ENCODE measurements at regions not wholly inside any gene's neighbourhood (a gene's known extent, or its start where the extent isn't known, plus 50 kb on each side); places are given as distances from the start of the nearest gene placed in this dataset.

DNA sequence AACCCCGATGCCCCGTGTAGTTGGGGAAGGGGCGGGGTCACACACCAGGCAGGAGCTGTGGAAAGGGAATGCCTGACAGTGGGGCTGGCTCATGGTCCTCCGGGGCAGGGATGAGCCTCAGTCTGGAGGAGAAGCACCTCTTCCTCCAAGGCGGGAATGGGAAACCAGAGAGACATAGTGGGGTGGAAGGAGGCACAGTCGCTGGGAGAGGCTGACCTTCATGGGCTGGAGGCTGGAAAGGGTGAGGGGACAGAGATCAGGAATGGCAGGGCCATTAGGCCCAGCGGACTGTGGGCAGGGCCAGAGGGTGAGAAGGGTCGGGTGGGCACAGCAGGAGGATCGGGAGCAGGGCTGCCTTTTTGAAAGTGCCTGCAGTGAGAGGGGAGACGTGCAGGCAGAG, 65.8 kb upstream of the LINGO1 start:
- DNase-seq (no peak), ATAC-seq (replicated peaks in 1 of 4) (no peak)
- H3K36me3 ChIP-seq (ENCODE audit: control insufficient read depth in 2 of 2, extremely low read depth in 1 of 2, insufficient read depth in 1 of 2, low read length in 1 of 2), result no peaks in the 10 kb centered on the region
- no peak overlapping the region for H3K4me3 ChIP-seq (ENCODE audit: control insufficient read depth in 1 of 2, extremely low read depth in 1 of 2, low read length in 1 of 2)
- 62% methylated on average over 10 of the region's 10 CpGs for WGBS (ENCODE audit: insufficient coverage)
- Mint-ChIP-seq H3K9me3 (peaks cover 0 to 5% (median 0%) of the 10 kb centered on the region in 3 donors), H3K27ac (no peak overlapping the region), H3K27me3 (peaks cover 16 to 23% of the 10 kb centered on the region in 2 donors), H3K4me3 (no peak overlapping the region), H3K36me3 (no peaks in the 10 kb centered on the region), H3K4me1 (no peaks in the 10 kb centered on the region)
- ChIA-PET POLR2A (no interaction called here), CTCF (no interaction called here)
- H3K4me1 ChIP-seq (ENCODE audit: control insufficient read depth in 1 of 2, extremely low read depth in 1 of 2, insufficient read depth in 2 of 2, low read length in 2 of 2), result no peaks in the 10 kb centered on the region
- H3K27ac ChIP-seq (ENCODE audit: low read length), result no peak overlapping the region
- no peaks in the 10 kb centered on the region for H3K9me3 ChIP-seq
- H3K27me3 ChIP-seq (replicated peaks in 1 of 2; ENCODE audit: control insufficient read depth in 2 of 2, extremely low read depth in 1 of 2, insufficient read depth in 2 of 2, low read length in 1 of 2), result peaks cover 0 to 66% of the 10 kb centered on the region in 2 experiments

DNA sequence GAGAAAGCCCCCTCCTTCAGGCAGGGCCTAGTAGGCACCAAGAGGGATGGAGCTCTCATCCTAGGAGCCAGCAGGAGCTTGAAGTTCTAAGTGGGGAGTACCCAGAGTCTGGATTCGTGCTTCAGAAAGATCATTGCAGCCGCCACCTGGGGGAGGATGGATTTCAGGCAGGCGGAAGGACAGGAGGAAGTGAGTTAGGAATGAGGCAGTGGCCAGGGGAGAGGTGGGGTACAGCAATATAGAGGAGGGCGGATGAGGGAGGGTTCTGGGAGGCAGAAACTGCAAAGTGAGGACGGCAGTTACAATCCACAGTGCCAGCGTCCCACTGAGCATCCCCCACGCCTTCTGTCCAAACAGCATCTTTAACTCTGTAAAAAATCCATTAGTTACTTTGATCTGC, 65.2 kb upstream of the LINGO1 start:
- Histone ChIP-seq H3K9me3 (no peaks in the 10 kb centered on the region), H3K27me3 (replicated peaks in 1 of 2; ENCODE audit: control insufficient read depth in 2 of 2, extremely low read depth in 1 of 2, insufficient read depth in 2 of 2, low read length in 1 of 2) (peaks cover 0 to 68% of the 10 kb centered on the region in 2 experiments), H3K4me3 (ENCODE audit: control insufficient read depth in 1 of 2, extremely low read depth in 1 of 2, low read length in 1 of 2) (no peak overlapping the region), H3K36me3 (ENCODE audit: control insufficient read depth in 2 of 2, extremely low read depth in 1 of 2, insufficient read depth in 1 of 2, low read length in 1 of 2) (no peaks in the 10 kb centered on the region), H3K27ac (ENCODE audit: low read length) (no peak overlapping the region), H3K4me1 (ENCODE audit: control insufficient read depth in 1 of 2, extremely low read depth in 1 of 2, insufficient read depth in 2 of 2, low read length in 2 of 2) (no peaks in the 10 kb centered on the region)
- Mint-ChIP-seq H3K27ac (no peak overlapping the region), H3K27me3 (peaks cover 22 to 29% of the 10 kb centered on the region in 2 donors), H3K36me3 (no peaks in the 10 kb centered on the region), H3K4me3 (no peak overlapping the region), H3K4me1 (no peaks in the 10 kb centered on the region), H3K9me3 (peaks cover 0 to 5% (median 0%) of the 10 kb centered on the region in 3 donors)
- 33% methylated on average over 3 of the region's 7 CpGs for whole genome bisulfite sequencing (ENCODE audit: insufficient coverage)
- ATAC-seq (replicated peaks in 1 of 4) (no peak), DNase-seq (no peak)
- CTCF ChIA-PET, result no interaction called here
- POLR2A ChIA-PET, result no interaction called here

DNA sequence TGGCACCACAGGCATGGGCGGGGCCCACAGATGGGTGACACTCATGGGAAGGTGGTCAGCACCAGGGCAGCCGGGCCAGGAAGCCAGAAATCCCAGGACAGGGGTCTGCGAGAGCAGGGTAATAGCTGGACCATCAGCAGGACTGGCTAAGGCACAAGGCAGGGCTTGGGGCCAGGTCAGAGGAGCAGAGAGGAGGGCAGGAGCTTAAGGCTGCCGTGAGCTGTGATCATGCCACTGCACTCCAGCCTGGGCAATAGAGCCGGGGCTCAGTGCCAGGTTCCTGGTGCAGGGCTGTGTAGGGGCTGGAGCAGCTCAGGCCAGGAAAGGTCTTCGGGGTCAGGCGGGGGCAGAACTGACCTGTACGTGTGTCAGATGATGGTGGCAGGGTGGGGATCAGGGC, 64.2 kb upstream of the LINGO1 start:
- Mint-ChIP-seq H3K27ac (no peak overlapping the region), H3K27me3 (peaks cover 30 to 37% of the 10 kb centered on the region in 2 donors), H3K4me3 (no peak overlapping the region), H3K9me3 (peaks cover 0 to 5% (median 0%) of the 10 kb centered on the region in 3 donors), H3K4me1 (no peaks in the 10 kb centered on the region), H3K36me3 (no peaks in the 10 kb centered on the region)
- DNase-seq (no peak), ATAC-seq (replicated peaks in 1 of 4) (no peak)
- ChIA-PET CTCF (no interaction called here), POLR2A (no interaction called here)
- 83% methylated on average over 8 of the region's 8 CpGs for WGBS (ENCODE audit: insufficient coverage)
- no peaks in the 10 kb centered on the region for H3K9me3 ChIP-seq
- no peak overlapping the region for H3K27ac ChIP-seq (ENCODE audit: low read length)
- no peaks in the 10 kb centered on the region for H3K36me3 ChIP-seq (ENCODE audit: control insufficient read depth in 2 of 2, extremely low read depth in 1 of 2, insufficient read depth in 1 of 2, low read length in 1 of 2)
- no peaks in the 10 kb centered on the region for H3K4me1 ChIP-seq (ENCODE audit: control insufficient read depth in 1 of 2, extremely low read depth in 1 of 2, insufficient read depth in 2 of 2, low read length in 2 of 2)
- H3K4me3 ChIP-seq (ENCODE audit: control insufficient read depth in 1 of 2, extremely low read depth in 1 of 2, low read length in 1 of 2), result no peak overlapping the region
- H3K27me3 ChIP-seq (replicated peaks in 1 of 2; ENCODE audit: control insufficient read depth in 2 of 2, extremely low read depth in 1 of 2, insufficient read depth in 2 of 2, low read length in 1 of 2), result peaks cover 0 to 65% of the 10 kb centered on the region in 2 experiments

DNA sequence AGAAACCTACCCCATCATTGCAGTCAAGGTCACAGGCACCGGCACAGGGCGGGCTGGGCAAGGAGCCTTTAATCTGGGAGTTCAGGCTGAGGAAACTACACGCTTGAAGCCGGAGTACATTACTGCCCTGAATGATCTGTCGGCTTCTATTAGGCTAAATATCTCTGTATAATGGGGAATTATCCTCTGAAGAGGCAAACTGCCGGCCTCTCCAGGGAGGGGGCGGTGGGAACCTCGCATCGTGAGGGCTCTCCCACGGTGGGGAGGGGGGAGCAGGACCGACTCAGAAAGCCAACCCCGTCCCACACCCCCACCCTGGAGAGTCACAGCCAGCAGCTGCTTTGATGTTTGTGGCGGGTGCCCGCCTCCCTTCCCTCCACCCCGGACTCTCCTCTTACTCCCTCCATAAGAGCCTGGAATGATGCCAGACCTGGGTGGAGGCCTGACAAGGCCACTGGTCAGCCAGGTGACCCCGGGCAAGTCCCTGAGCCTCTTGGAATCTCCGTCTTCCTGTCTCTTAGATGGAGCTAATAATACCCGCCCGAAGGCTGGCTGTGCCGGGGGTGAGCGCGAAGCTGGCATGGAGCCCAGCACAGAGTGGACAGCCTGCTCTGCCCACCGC, 63.4 kb upstream of the LINGO1 start:
- no peaks in the 10 kb centered on the region for H3K4me1 Mint-ChIP-seq
- Histone ChIP-seq H3K4me1 (ENCODE audit: control insufficient read depth in 1 of 2, extremely low read depth in 1 of 2, insufficient read depth in 2 of 2, low read length in 2 of 2) (no peaks in the 10 kb centered on the region), H3K9me3 (no peaks in the 10 kb centered on the region), H3K27me3 (replicated peaks in 1 of 2; ENCODE audit: control insufficient read depth in 2 of 2, extremely low read depth in 1 of 2, insufficient read depth in 2 of 2, low read length in 1 of 2) (peaks cover 0 to 71% of the 10 kb centered on the region in 2 experiments), H3K4me3 (ENCODE audit: control insufficient read depth in 1 of 2, extremely low read depth in 1 of 2, low read length in 1 of 2) (no peak overlapping the region), H3K27ac (ENCODE audit: low read length) (no peak overlapping the region), H3K36me3 (ENCODE audit: control insufficient read depth in 2 of 2, extremely low read depth in 1 of 2, insufficient read depth in 1 of 2, low read length in 1 of 2) (no peaks in the 10 kb centered on the region)
- H3K27me3 Mint-ChIP-seq, result peaks cover 36 to 44% of the 10 kb centered on the region in 2 donors
- peaks cover 0 to 5% (median 0%) of the 10 kb centered on the region in 3 donors for H3K9me3 Mint-ChIP-seq
- ATAC-seq (replicated peaks in 1 of 4) (no peak), DNase-seq (no peak)
- ChIA-PET CTCF (no interaction called here), POLR2A (no interaction called here)
- no peak overlapping the region for H3K27ac Mint-ChIP-seq
- no peaks in the 10 kb centered on the region for H3K36me3 Mint-ChIP-seq
- no peak overlapping the region for H3K4me3 Mint-ChIP-seq
- 75% methylated on average over 4 of the region's 23 CpGs for WGBS (ENCODE audit: insufficient coverage)

DNA sequence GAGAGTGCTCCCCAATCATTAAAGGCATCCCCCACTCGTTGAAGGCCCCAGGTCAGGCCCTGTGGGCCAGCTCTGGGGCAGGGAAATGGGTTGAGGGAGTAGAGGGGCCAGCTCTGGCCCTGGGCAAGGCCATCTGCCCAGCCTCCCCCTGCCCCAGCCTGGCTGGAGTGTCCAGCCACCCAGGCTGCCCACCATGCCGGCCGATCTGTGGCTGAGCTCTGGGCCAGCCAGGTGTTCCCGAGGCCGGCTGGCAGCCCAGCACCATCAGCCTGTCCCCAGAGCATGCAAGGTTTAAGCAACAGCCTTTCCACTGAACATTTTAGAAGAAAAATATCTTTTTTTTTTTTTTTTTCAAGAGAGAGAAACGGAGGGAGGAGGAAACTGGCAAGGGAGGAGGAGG, 62.8 kb upstream of the LINGO1 start:
- no peaks in the 10 kb centered on the region for H3K4me1 ChIP-seq (ENCODE audit: control insufficient read depth in 1 of 2, extremely low read depth in 1 of 2, insufficient read depth in 2 of 2, low read length in 2 of 2)
- no peak for DNase-seq
- no peaks in the 10 kb centered on the region for H3K36me3 ChIP-seq (ENCODE audit: control insufficient read depth in 2 of 2, extremely low read depth in 1 of 2, insufficient read depth in 1 of 2, low read length in 1 of 2)
- no peaks in the 10 kb centered on the region for H3K9me3 ChIP-seq
- Mint-ChIP-seq H3K27me3 (peaks cover 40 to 47% of the 10 kb centered on the region in 2 donors), H3K27ac (no peak overlapping the region), H3K36me3 (no peaks in the 10 kb centered on the region), H3K9me3 (peaks cover 0 to 5% (median 0%) of the 10 kb centered on the region in 3 donors), H3K4me3 (no peak overlapping the region), H3K4me1 (no peaks in the 10 kb centered on the region)
- no peak for ATAC-seq (replicated peaks in 1 of 4)
- CTCF ChIA-PET, result interaction anchor here in 1 of 2 donors (0.7 kb wide), 1 partner anchor 13 kb away, joined by 3 read pairs; no protein-coding TSS in a partner anchor
- no peak overlapping the region for H3K4me3 ChIP-seq (ENCODE audit: control insufficient read depth in 1 of 2, extremely low read depth in 1 of 2, low read length in 1 of 2)
- 71% methylated on average over 2 of the region's 6 CpGs for WGBS (ENCODE audit: insufficient coverage)
- no peak overlapping the region for H3K27ac ChIP-seq (ENCODE audit: low read length)
- POLR2A ChIA-PET, result no interaction called here
- peaks cover 0 to 75% of the 10 kb centered on the region in 2 experiments for H3K27me3 ChIP-seq (replicated peaks in 1 of 2; ENCODE audit: control insufficient read depth in 2 of 2, extremely low read depth in 1 of 2, insufficient read depth in 2 of 2, low read length in 1 of 2)

DNA sequence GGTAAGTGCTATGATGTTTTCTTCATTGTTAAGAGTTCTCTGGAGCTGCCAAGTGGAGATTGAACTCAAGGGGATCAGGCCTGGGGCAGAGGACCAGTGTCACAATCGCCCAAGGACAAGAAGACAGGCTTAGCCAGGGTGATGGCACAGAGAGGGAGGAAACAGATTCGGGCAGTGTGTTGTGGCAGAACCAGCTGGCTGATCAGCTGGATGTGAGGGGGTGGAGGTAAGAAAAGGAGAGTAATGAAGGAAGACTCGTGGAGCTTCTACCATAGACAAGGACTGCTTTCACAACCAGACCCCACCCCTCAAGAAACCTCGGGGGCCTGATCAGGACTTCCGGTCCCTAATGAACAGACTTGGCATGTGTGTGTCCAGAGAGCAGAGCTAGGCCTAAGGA, 60.9 kb upstream of the LINGO1 start:
- CTCF ChIA-PET, result no interaction called here

DNA sequence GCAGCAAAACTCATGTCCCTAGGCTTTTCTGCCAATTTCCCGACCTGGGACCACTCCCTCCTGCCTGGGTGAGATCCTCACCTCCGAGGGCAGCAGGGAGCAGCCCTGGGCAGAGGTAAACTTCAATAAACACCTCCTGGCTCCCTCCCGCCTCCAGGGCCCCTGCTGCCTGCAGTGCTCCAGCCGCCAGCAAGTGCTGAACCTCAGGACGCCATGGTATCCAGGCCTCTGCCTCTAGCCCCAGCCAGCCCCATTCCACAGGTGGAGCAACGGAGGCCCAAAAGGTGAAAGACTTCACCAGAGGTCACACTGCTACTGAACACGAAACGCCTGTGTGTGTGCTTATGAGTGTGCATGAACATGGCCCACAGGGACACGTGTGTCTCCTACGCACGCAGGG, 59.9 kb upstream of the LINGO1 start:
- peaks cover 48 to 60% of the 10 kb centered on the region in 2 donors for H3K27me3 Mint-ChIP-seq
- ChIA-PET POLR2A (no interaction called here), CTCF (no interaction called here)
- no peaks in the 10 kb centered on the region for H3K4me1 Mint-ChIP-seq
- Histone ChIP-seq H3K36me3 (ENCODE audit: control insufficient read depth in 2 of 2, extremely low read depth in 1 of 2, insufficient read depth in 1 of 2, low read length in 1 of 2) (no peaks in the 10 kb centered on the region), H3K27me3 (replicated peaks in 1 of 2; ENCODE audit: control insufficient read depth in 2 of 2, extremely low read depth in 1 of 2, insufficient read depth in 2 of 2, low read length in 1 of 2) (peaks cover 0 to 68% of the 10 kb centered on the region in 2 experiments), H3K4me1 (ENCODE audit: control insufficient read depth in 1 of 2, extremely low read depth in 1 of 2, insufficient read depth in 2 of 2, low read length in 2 of 2) (no peaks in the 10 kb centered on the region), H3K4me3 (ENCODE audit: control insufficient read depth in 1 of 2, extremely low read depth in 1 of 2, low read length in 1 of 2) (no peak overlapping the region), H3K27ac (ENCODE audit: low read length) (no peak overlapping the region), H3K9me3 (no peaks in the 10 kb centered on the region)
- no peaks in the 10 kb centered on the region for H3K36me3 Mint-ChIP-seq
- DNase-seq (no peak), ATAC-seq (replicated peaks in 1 of 4) (no peak)
- WGBS (ENCODE audit: insufficient coverage), result 63% methylated on average over 7 of the region's 11 CpGs
- no peaks in the 10 kb centered on the region for H3K9me3 Mint-ChIP-seq
- H3K27ac Mint-ChIP-seq, result no peak overlapping the region
- no peak overlapping the region for H3K4me3 Mint-ChIP-seq

More for the DNA sequence above, 60.9 kb upstream of the LINGO1 start:
- Mint-ChIP-seq H3K27me3 (peaks cover 45 to 62% of the 10 kb centered on the region in 2 donors), H3K9me3 (no peaks in the 10 kb centered on the region), H3K36me3 (no peaks in the 10 kb centered on the region), H3K4me1 (no peaks in the 10 kb centered on the region), H3K27ac (no peak overlapping the region), H3K4me3 (no peak overlapping the region)
- DNase-seq (no peak), ATAC-seq (replicated peaks in 1 of 4) (no peak)
- Histone ChIP-seq H3K4me3 (ENCODE audit: control insufficient read depth in 1 of 2, extremely low read depth in 1 of 2, low read length in 1 of 2) (no peak overlapping the region), H3K36me3 (ENCODE audit: control insufficient read depth in 2 of 2, extremely low read depth in 1 of 2, insufficient read depth in 1 of 2, low read length in 1 of 2) (no peaks in the 10 kb centered on the region), H3K27me3 (replicated peaks in 1 of 2; ENCODE audit: control insufficient read depth in 2 of 2, extremely low read depth in 1 of 2, insufficient read depth in 2 of 2, low read length in 1 of 2) (peaks cover 0 to 76% of the 10 kb centered on the region in 2 experiments), H3K27ac (ENCODE audit: low read length) (no peak overlapping the region), H3K9me3 (no peaks in the 10 kb centered on the region), H3K4me1 (ENCODE audit: control insufficient read depth in 1 of 2, extremely low read depth in 1 of 2, insufficient read depth in 2 of 2, low read length in 2 of 2) (no peaks in the 10 kb centered on the region)
- POLR2A ChIA-PET, result no interaction called here
- WGBS (ENCODE audit: insufficient coverage), result 71% methylated on average over 1 of the region's 5 CpGs

Data from T-cell (primary cell).